NT2/D1 (cell line): ENCODE measurements at regions not wholly inside any gene's neighbourhood (a gene's known extent, or its start where the extent isn't known, plus 50 kb on each side); places are given as distances from the start of the nearest gene placed in this dataset.

Experiments
- SUZ12 ChIP-seq: IDR thresholded peaks from 2 replicates; pipeline ENCODE4 v1.6.1; 2011; ENCODE audit not compliant: insufficient read length, insufficient read depth; ENCODE audit errors: extremely low read depth
- YY1 ChIP-seq: IDR thresholded peaks from 2 replicates; pipeline ENCODE4 v1.6.1; 2011; ENCODE audit not compliant: insufficient read length, insufficient read depth
- ZNF274 ChIP-seq: IDR thresholded peaks from 2 replicates; pipeline ENCODE4 v1.6.1; 2011; ENCODE audit warnings: mild to moderate bottlenecking, low read depth, low read length

DNA sequence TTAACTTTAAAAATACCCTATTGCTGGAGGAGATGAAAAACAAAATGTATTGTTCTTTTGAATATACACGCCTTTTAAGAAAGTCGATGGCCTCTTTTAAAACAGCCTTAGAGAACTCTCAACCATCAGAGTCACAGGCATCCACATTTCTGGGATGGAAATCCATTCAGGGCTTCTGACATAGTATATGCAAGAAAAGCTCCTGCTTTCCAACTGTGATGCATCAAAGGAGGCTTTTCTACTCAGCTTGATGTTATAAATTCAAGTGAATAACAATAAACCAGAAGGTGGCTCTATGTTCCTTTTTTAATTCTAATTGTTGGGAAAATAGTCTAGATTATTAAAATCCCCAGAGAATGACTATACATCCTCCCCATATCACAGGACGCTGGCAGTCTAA, 398.8 kb upstream of the CXADR start:
- TF ChIP-seq ZNF274 = no peak
- TF ChIP-seq YY1 = no peak
- TF ChIP-seq SUZ12 = no peak
